K562 (cell line): ENCODE measurements at regions not wholly inside any gene's neighbourhood (a gene's known extent, or its start where the extent isn't known, plus 50 kb on each side); places are given as distances from the start of the nearest gene placed in this dataset.

Experiments used
- ATAC-seq: fragments of 200-7000 bp; cut with Tn5 transposase; 3 replicates; pipeline ENCODE4 v1.9.1; 2020; ENCODE audit warnings: moderate library complexity
- BruUV-seq: library from RNA; stranded (reverse); fragments of 400-500 nt; replicated peaks from 2 replicates; lab custom pipeline; 2021; lab: Mats Ljungman, UMichigan
- CTCF ChIA-PET: fragments of 300-600 bp; formaldehyde crosslinking; extraction: SDS; loops from one replicate; lab custom pipeline; 2021; ENCODE audit warnings: low intra/inter-chr PET ratio; lab: Yijun Ruan, JAX
- POLR2A ChIA-PET: fragments of 300-600, 350-650 bp; sonication (Branson Sonifier 250); formaldehyde crosslinking; extraction: SDS; loops from one replicate; lab custom pipeline; 2021; ENCODE audit warnings: antibody characterized with exemption, inconsistent platforms; lab: Yijun Ruan, JAX
- DNase-seq, 4 experiments: peaks; one replicate each; pipeline versions ENCODE4 v3.0.0 to v3.0.0-alpha.2; 2011 to 2018; ENCODE audit warnings: low spot score in 3 of 4, mixed read lengths in 3 of 4; ENCODE audit errors: extremely low read depth in 1 of 4
- FAIRE-seq: peaks from 2 replicates; lab custom pipeline; 2011; peaks lifted over from hg19 to GRCh38; lab: Jason Lieb, UNC
- H2AFZ ChIP-seq: 2 replicates; pipeline ENCODE4 v1.6.0; 2011; ENCODE audit warnings: low read depth, low read length, control low read depth, inconsistent platforms
- H3K27ac ChIP-seq: fragments of 200-600 bp; 3 replicates; pipeline ENCODE4 v1.8.0; 2011; ENCODE audit warnings: low read depth, mild to moderate bottlenecking, control low read depth, inconsistent platforms, low read length, moderate library complexity, mixed read lengths; ENCODE audit errors: extremely low read depth
- H3K27me3 ChIP-seq, 2 experiments: fragments of 300-600 bp in 1 of 2; 2 replicates in 1 of 2; 3 replicates in 1 of 2; pipeline versions ENCODE4 v1.6.0 to v1.8.0; 2011; ENCODE audit warnings: inconsistent platforms in 2 of 2, low read length in 2 of 2, mild to moderate bottlenecking in 1 of 2, mixed read lengths in 1 of 2, moderate library complexity in 1 of 2; ENCODE audit not compliant: control insufficient read depth in 2 of 2, insufficient read depth in 2 of 2
- H3K36me3 ChIP-seq: fragments of 300-600 bp; 3 replicates; pipeline ENCODE4 v1.8.0; 2011; ENCODE audit warnings: mild to moderate bottlenecking, low read length, inconsistent platforms; ENCODE audit not compliant: control insufficient read depth, insufficient read depth
- H3K4me1 ChIP-seq, 2 experiments: fragments of 200-600 bp in 1 of 2; replicated peaks in 1 of 2; 2 replicates in 1 of 2; 3 replicates in 1 of 2; pipeline versions ENCODE4 v1.5.1 to v1.8.0; 2011; ENCODE audit warnings: inconsistent platforms in 2 of 2, low read length in 2 of 2, mild to moderate bottlenecking in 1 of 2, mixed read lengths in 1 of 2, moderate library complexity in 1 of 2; ENCODE audit not compliant: control insufficient read depth in 2 of 2, insufficient read depth in 2 of 2
- H3K4me2 ChIP-seq: 2 replicates; pipeline ENCODE4 v1.6.1; 2011; ENCODE audit warnings: low read length, control low read depth, inconsistent platforms, mixed read lengths; ENCODE audit not compliant: insufficient read depth
- H3K4me3 ChIP-seq: fragments of 200-600 bp; sonication (generic), shearing (Covaris generic); 2 replicates; pipeline ENCODE4 v1.5.1; 2016; ENCODE audit warnings: control low read depth, inconsistent platforms
- H3K79me2 ChIP-seq: fragments of 200-600 bp; 3 replicates; pipeline ENCODE4 v1.8.0; 2011; ENCODE audit warnings: low read length, inconsistent platforms; ENCODE audit not compliant: control insufficient read depth, insufficient read depth
- H3K9ac ChIP-seq, 2 experiments: 2 replicates each; pipeline versions ENCODE4 v1.6.0 to v1.6.1; 2011; ENCODE audit warnings: low read depth in 2 of 2, low read length in 2 of 2, control low read depth in 1 of 2, inconsistent platforms in 1 of 2, mild to moderate bottlenecking in 1 of 2, mixed read lengths in 1 of 2; ENCODE audit not compliant: insufficient read depth in 1 of 2
- H3K9me1 ChIP-seq: one replicate; pipeline ENCODE4 v1.6.0; 2011; ENCODE audit warnings: inconsistent platforms, mild to moderate bottlenecking, low read length, moderate library complexity; ENCODE audit not compliant: control insufficient read depth, insufficient read depth
- H3K9me3 ChIP-seq: replicated peaks from 2 replicates; pipeline ENCODE4 v1.5.1; 2011; ENCODE audit warnings: low read depth, low read length, inconsistent platforms; ENCODE audit not compliant: control insufficient read depth, insufficient read depth
- H4K20me1 ChIP-seq: replicated peaks from 2 replicates; pipeline ENCODE4 v1.6.1; 2011; ENCODE audit warnings: low read length, inconsistent platforms, mixed read lengths; ENCODE audit not compliant: control insufficient read depth, insufficient read depth
- ATF2 ChIP-seq: sonication (generic); formaldehyde crosslinking; IDR thresholded peaks from 2 replicates; pipeline ENCODE4 v1.8.1; 2022; ENCODE audit warnings: missing genetic modification reagents
- BCL6 ChIP-seq: fragments of 250-450 bp; sonication (Bioruptor Pico); IDR thresholded peaks from 2 replicates; pipeline ENCODE4 v1.4.0; 2020
- DDX20 ChIP-seq: fragments of 450-650 bp; IDR thresholded peaks from 2 replicates; pipeline ENCODE4 v1.6.1; 2016; ENCODE audit warnings: missing genetic modification characterization, low read depth, mild to moderate bottlenecking, missing compliant biosample characterization, moderate library complexity
- HIVEP1 ChIP-seq: fragments of 250-450 bp; sonication (Bioruptor Pico); IDR thresholded peaks from 2 replicates; pipeline ENCODE4 v1.4.0; 2020; ENCODE audit warnings: mild to moderate bottlenecking
- NRF1 ChIP-seq, 2 experiments: fragments of 450-650 bp; IDR thresholded peaks in 1 of 2; conservative IDR thresholded peaks in 1 of 2; 2 replicates each; pipeline ENCODE4 v1.6.1; 2014; ENCODE audit warnings: mild to moderate bottlenecking in 2 of 2
- RBM17 ChIP-seq: fragments of 200-400 bp; formaldehyde crosslinking; IDR thresholded peaks from 2 replicates; pipeline ENCODE4 v1.6.1; 2017; ENCODE audit warnings: low read depth, mild to moderate bottlenecking, low read length, borderline replicate concordance
- XRCC3 ChIP-seq: fragments of 450-650 bp; IDR thresholded peaks from 2 replicates; pipeline ENCODE4 v1.6.1; 2017; ENCODE audit warnings: mild to moderate bottlenecking, moderate library complexity
- ZEB2 ChIP-seq: fragments of 450-650 bp; IDR thresholded peaks from 2 replicates; pipeline ENCODE4 v1.6.1; 2016
- ZNF347 ChIP-seq: fragments of 450-650 bp; formaldehyde crosslinking; IDR thresholded peaks from 2 replicates; pipeline ENCODE4 v1.4.0; 2020; ENCODE audit warnings: low read depth, mild to moderate bottlenecking, moderate library complexity
- WGBS: fragments of 100-300 bp; shearing (Covaris generic); methylation state at CpG from one replicate; pipeline ENCODE4 v1.1.6; 2016; ENCODE audit warnings: low coverage, mixed read lengths; ENCODE audit not compliant: insufficient coverage; ENCODE audit errors: missing lambda C conversion rate; 5-methylcytosine and 5-hydroxymethylcytosine counted together
- in situ Hi-C: fragments of 300-500 bp; cut with MboI; formaldehyde crosslinking; loops from 4 replicates; pipeline ENCODE4 v1.15.0; 2018; ENCODE audit warnings: inconsistent platforms, mixed read lengths
- intact Hi-C: fragments of 100-400 bp; cut with micrococcal nuclease; formaldehyde crosslinking; loops from 2 replicates; pipeline ENCODE4 v1.14.2; 2022

- CTCF ChIA-PET: no interaction called here
Observed at GRCh38 chr20:47981222-47981621, 195.9 kb upstream of the SULF2 start.

More at GRCh38 chr20:47981222-47981621, 195.9 kb upstream of the SULF2 start:
- H3K79me2 ChIP-seq: no peaks in the 10 kb centered on the region
- H3K4me3 ChIP-seq: no peak overlapping the region
- no peak overlapping the region for H2AFZ ChIP-seq
- no peaks in the 10 kb centered on the region for H4K20me1 ChIP-seq
- no peak for FAIRE-seq
- no peak overlapping the region for H3K9ac ChIP-seq
- H3K4me1 ChIP-seq: no peaks in the 10 kb centered on the region; a peak in 1 of 5 replicates
- H3K36me3 ChIP-seq: no peaks in the 10 kb centered on the region
- no peak for DNase-seq
- no peaks in the 10 kb centered on the region for H3K9me3 ChIP-seq
- no peak overlapping the region for H3K27ac ChIP-seq
- TF ChIP-seq XRCC3 (no peak), ZNF347 (CRISPR knock-in tag) (no peak), NRF1 (conservative IDR thresholded peaks at IDR 0.05 in 1 of 2, IDR thresholded peaks at IDR 0.05 in 1 of 2) (no peak), HIVEP1 (CRISPR knock-in tag) (no peak), ZEB2 (no peak), RBM17 (no peak), BCL6 (CRISPR knock-in tag) (no peak), ATF2 (CRISPR knock-in tag) (no peak), DDX20 (tag) (no peak)
- no TSS peak for BruUV-seq
- ATAC-seq: no peak
- 0% methylated on average over 6 of the region's 6 CpGs for WGBS
- in situ Hi-C loops (no loop called here), intact Hi-C loops (no loop called here)
- POLR2A ChIA-PET: no interaction called here
- H3K27me3 ChIP-seq: peaks cover 0 to 30% of the 10 kb centered on the region in 2 experiments; a peak in 4 of 5 replicates
- no peak overlapping the region for H3K4me2 ChIP-seq
- no peaks in the 10 kb centered on the region for H3K9me1 ChIP-seq
